B cell (primary cell): ENCODE measurements at regions not wholly inside any gene's neighbourhood (a gene's known extent, or its start where the extent isn't known, plus 50 kb on each side); places are given as distances from the start of the nearest gene placed in this dataset.

Source experiments
- ATAC-seq: fragments of 200-7000 bp; cut with Tn5 transposase; one replicate; pipeline ENCODE4 v1.10.0; 2021; ENCODE audit warnings: low read depth, mild to moderate bottlenecking, moderate number of reproducible peaks, moderate library complexity
- CTCF ChIA-PET: fragments of 350-600 bp; sonication (Branson Sonifier 250); formaldehyde crosslinking; loops from one replicate; lab custom pipeline; 2021; ENCODE audit warnings: antibody characterized with exemption, inconsistent platforms; lab: Charles Lee
- POLR2A ChIA-PET: fragments of 350-600 bp; sonication (Branson Sonifier 250); formaldehyde crosslinking; loops from one replicate; lab custom pipeline; 2021; ENCODE audit warnings: antibody characterized with exemption; lab: Charles Lee
- DNase-seq: peaks from one replicate; pipeline ENCODE4 v3.0.0; 2013
- H2AFZ ChIP-seq: 2 replicates; pipeline ENCODE4 v1.6.1; 2012; ENCODE audit warnings: mild to moderate bottlenecking, low read depth, low read length; ENCODE audit not compliant: insufficient read depth, poor library complexity, severe bottlenecking
- H3K27ac ChIP-seq, 2 donors: 1 replicate in 1 of 2; 2 replicates in 1 of 2; pipeline ENCODE4 v1.5.1; 2012 to 2013; ENCODE audit warnings: low read length in 2 of 2, mild to moderate bottlenecking in 2 of 2, moderate library complexity in 1 of 2
- H3K27me3 ChIP-seq, 4 experiments: fragments of 200-600 bp in 1 of 4; sonication (generic) in 1 of 4; replicated peaks in 1 of 4; 1 replicate in 2 of 4; 2 replicates in 2 of 4; pipeline versions ENCODE4 v1.6.1 to v1.7.0; 2013 to 2016; ENCODE audit warnings: low read length in 3 of 4, mild to moderate bottlenecking in 2 of 4, mixed read lengths in 1 of 4, moderate library complexity in 1 of 4; ENCODE audit not compliant: insufficient read depth in 4 of 4, control insufficient read depth in 3 of 4; ENCODE audit errors: control extremely low read depth in 1 of 4
- H3K36me3 ChIP-seq, 2 experiments: replicated peaks in 1 of 2; 1 replicate in 1 of 2; 2 replicates in 1 of 2; pipeline versions ENCODE4 v1.6.1 to v1.7.1; 2013; ENCODE audit warnings: low read length in 1 of 2; ENCODE audit not compliant: insufficient read depth in 2 of 2, control insufficient read depth in 1 of 2; ENCODE audit errors: control extremely low read depth in 1 of 2, extremely low read depth in 1 of 2
- H3K4me1 ChIP-seq, 2 donors: fragments of 200-600 bp in 1 of 2; sonication (generic) in 1 of 2; 1 replicate in 1 of 2; 2 replicates in 1 of 2; pipeline versions ENCODE4 v1.5.1 to v1.6.1; 2013 to 2017; ENCODE audit warnings: low read length in 2 of 2; ENCODE audit not compliant: control insufficient read depth in 2 of 2, insufficient read depth in 2 of 2
- H3K4me2 ChIP-seq: replicated peaks from 2 replicates; pipeline ENCODE3; 2012; ENCODE audit warnings: mild to moderate bottlenecking, low read depth, low read length; ENCODE audit not compliant: poor library complexity, severe bottlenecking
- H3K4me3 ChIP-seq, 5 experiments: fragments of 200-600 bp in 1 of 5; sonication (generic) in 1 of 5; 1 replicate in 3 of 5; 2 replicates in 2 of 5; pipeline versions ENCODE4 v1.5.1 to v1.7.0; 2011 to 2016; ENCODE audit warnings: low read length in 4 of 5, mild to moderate bottlenecking in 4 of 5, low read depth in 2 of 5, control low read depth in 1 of 5, moderate library complexity in 1 of 5; ENCODE audit not compliant: insufficient read depth in 1 of 5; ENCODE audit errors: control extremely low read depth in 1 of 5, extremely low read depth in 1 of 5
- H3K79me2 ChIP-seq: fragments of 200-600 bp; sonication (generic); one replicate; pipeline ENCODE4 v1.6.0; 2016; ENCODE audit warnings: low read length; ENCODE audit not compliant: control insufficient read depth, insufficient read depth
- H3K9ac ChIP-seq: fragments of 200-600 bp; sonication (generic); 2 replicates; pipeline ENCODE4 v1.6.1; 2017; ENCODE audit warnings: mild to moderate bottlenecking, low read length, moderate library complexity
- H3K9me3 ChIP-seq, 3 donors: one replicate each; pipeline versions ENCODE4 v1.6.1 to v1.7.1; 2013; ENCODE audit warnings: low read length in 2 of 3; ENCODE audit not compliant: control insufficient read depth in 2 of 3, insufficient read depth in 1 of 3; ENCODE audit errors: control extremely low read depth in 1 of 3
- H4K20me1 ChIP-seq: 2 replicates; pipeline ENCODE4 v1.6.0; 2012; ENCODE audit warnings: mild to moderate bottlenecking, low read length; ENCODE audit not compliant: insufficient read depth, control insufficient read depth, poor library complexity, severe bottlenecking
- H3K27ac Mint-ChIP-seq: one replicate; pipeline ENCODE4 v1.8.0; 2021; ENCODE audit warnings: mixed read lengths
- H3K27me3 Mint-ChIP-seq: one replicate; pipeline ENCODE4 v1.8.0; 2021; ENCODE audit warnings: mixed read lengths
- H3K4me1 Mint-ChIP-seq: one replicate; pipeline ENCODE4 v1.8.0; 2021; ENCODE audit warnings: mixed read lengths
- H3K4me3 Mint-ChIP-seq: one replicate; pipeline ENCODE4 v1.8.0; 2021; ENCODE audit warnings: mixed read lengths
- H3K9me3 Mint-ChIP-seq: one replicate; pipeline ENCODE4 v1.8.0; 2022; ENCODE audit warnings: mixed read lengths; ENCODE audit not compliant: insufficient read depth
- EZH2 ChIP-seq: IDR thresholded peaks from 2 replicates; pipeline ENCODE4 v1.6.1; 2012; ENCODE audit warnings: borderline replicate concordance, low read depth, mild to moderate bottlenecking, moderate library complexity, low read length; ENCODE audit not compliant: insufficient read depth, poor library complexity, severe bottlenecking
- WGBS: methylation state at CpG from one replicate; pipeline ENCODE4 v1.1.5; 2013; ENCODE audit warnings: missing lambda C conversion rate; ENCODE audit not compliant: insufficient coverage; 5-methylcytosine and 5-hydroxymethylcytosine counted together
- intact Hi-C: fragments of 100-400 bp; cut with micrococcal nuclease; formaldehyde crosslinking; loops from one replicate; pipeline ENCODE4 v1.10.0; 2022
- TF ChIP-seq, protein P1 (sequence below): fragments of 200-600 bp; IDR thresholded peaks from one replicate; pipeline ENCODE4 v1.8.0; 2022; ENCODE audit warnings: antibody characterized with exemption, mild to moderate bottlenecking

DNA sequence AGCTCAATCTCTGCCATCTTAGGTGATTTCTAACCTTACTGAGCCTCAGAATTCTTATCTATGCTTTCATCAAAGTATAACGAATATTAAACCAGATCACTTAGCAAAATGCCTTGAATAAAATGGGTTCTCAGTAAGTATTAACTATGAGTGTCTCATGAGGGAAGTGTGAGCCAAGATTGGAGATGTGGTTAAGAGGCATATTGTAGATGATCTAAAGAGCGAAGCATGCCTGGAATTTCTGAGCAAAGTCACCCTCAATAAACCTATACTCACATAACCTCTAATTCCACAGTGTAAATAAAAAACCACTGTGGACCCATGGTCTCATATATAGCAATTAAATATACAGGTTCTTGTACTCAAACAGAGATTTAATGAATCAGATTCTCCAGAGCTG lies 193.1 kb upstream of the FSCB start:
- Mint-ChIP-seq H3K27me3 (no peaks in the 10 kb centered on the region), H3K4me3 (no peak overlapping the region), H3K4me1 (no peaks in the 10 kb centered on the region), H3K9me3 (no peaks in the 10 kb centered on the region), H3K27ac (no peak overlapping the region)
- TF ChIP-seq, protein P1, sequence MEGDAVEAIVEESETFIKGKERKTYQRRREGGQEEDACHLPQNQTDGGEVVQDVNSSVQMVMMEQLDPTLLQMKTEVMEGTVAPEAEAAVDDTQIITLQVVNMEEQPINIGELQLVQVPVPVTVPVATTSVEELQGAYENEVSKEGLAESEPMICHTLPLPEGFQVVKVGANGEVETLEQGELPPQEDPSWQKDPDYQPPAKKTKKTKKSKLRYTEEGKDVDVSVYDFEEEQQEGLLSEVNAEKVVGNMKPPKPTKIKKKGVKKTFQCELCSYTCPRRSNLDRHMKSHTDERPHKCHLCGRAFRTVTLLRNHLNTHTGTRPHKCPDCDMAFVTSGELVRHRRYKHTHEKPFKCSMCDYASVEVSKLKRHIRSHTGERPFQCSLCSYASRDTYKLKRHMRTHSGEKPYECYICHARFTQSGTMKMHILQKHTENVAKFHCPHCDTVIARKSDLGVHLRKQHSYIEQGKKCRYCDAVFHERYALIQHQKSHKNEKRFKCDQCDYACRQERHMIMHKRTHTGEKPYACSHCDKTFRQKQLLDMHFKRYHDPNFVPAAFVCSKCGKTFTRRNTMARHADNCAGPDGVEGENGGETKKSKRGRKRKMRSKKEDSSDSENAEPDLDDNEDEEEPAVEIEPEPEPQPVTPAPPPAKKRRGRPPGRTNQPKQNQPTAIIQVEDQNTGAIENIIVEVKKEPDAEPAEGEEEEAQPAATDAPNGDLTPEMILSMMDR = no peak
- no peak for TF ChIP-seq EZH2
- Histone ChIP-seq H3K27me3 (no peaks in the 10 kb centered on the region), H3K9me3 (peaks cover 0 to 8% (median 0%) of the 10 kb centered on the region in 3 donors), H3K4me2 (no peak overlapping the region), H3K27ac (no peak overlapping the region), H3K36me3 (no peaks in the 10 kb centered on the region), H4K20me1 (no peaks in the 10 kb centered on the region), H3K4me1 (no peaks in the 10 kb centered on the region), H3K9ac (no peak overlapping the region), H3K4me3 (no peak overlapping the region), H2AFZ (no peak overlapping the region), H3K79me2 (no peaks in the 10 kb centered on the region)
- ChIA-PET CTCF (interaction anchor here (0.6 kb wide), 1 partner anchor 1400 kb away, joined by 4 read pairs; no protein-coding TSS in a partner anchor), POLR2A (no interaction called here)
- intact Hi-C loops = no loop called here
- ATAC-seq = no peak
- DNase-seq = no peak
- WGBS = no CpG with 5 or more reads among the region's 2 CpGs

DNA sequence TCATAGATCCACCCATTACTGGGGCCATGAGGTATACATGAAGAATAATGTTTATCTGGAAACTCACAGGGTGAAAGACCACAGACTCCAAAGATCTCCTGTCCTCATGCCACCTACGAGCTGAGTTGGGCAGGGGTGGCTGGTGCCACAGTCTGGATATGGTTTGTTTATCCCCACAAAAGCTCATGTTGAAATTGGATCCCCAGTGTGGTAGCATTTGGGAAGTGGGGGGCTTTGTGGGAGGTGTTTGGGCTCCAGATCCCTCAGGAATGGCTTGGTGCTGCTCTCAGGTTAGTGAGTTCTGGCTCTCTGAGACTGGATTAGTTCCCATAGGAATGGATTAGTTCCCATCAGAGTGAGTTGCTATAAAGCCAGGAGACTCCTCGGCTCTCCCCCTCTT lies 192.3 kb upstream of the FSCB start:
- CTCF ChIA-PET = interaction anchor here (0.6 kb wide), 1 partner anchor 1399 kb away, joined by 4 read pairs; no protein-coding TSS in a partner anchor
- no peaks in the 10 kb centered on the region for H3K9me3 Mint-ChIP-seq
- peaks cover 0 to 8% (median 0%) of the 10 kb centered on the region in 3 donors for H3K9me3 ChIP-seq
- no peaks in the 10 kb centered on the region for H3K4me1 Mint-ChIP-seq
- DNase-seq (no peak), ATAC-seq (no peak)
- no peak overlapping the region for H3K4me3 Mint-ChIP-seq
- H4K20me1 ChIP-seq = no peaks in the 10 kb centered on the region
- H3K27me3 ChIP-seq = no peaks in the 10 kb centered on the region
- POLR2A ChIA-PET = no interaction called here
- H3K27ac ChIP-seq = no peak overlapping the region
- no peak overlapping the region for H3K9ac ChIP-seq
- H3K36me3 ChIP-seq = no peaks in the 10 kb centered on the region
- no peak overlapping the region for H2AFZ ChIP-seq
- intact Hi-C loops = no loop called here
- H3K79me2 ChIP-seq = no peaks in the 10 kb centered on the region
- WGBS = 75% methylated on average over 1 of the region's 2 CpGs
- no peaks in the 10 kb centered on the region for H3K27me3 Mint-ChIP-seq
- no peak for TF ChIP-seq EZH2
- H3K4me2 ChIP-seq = no peak overlapping the region
- no peak overlapping the region for H3K4me3 ChIP-seq
- H3K27ac Mint-ChIP-seq = no peak overlapping the region
- H3K4me1 ChIP-seq = no peaks in the 10 kb centered on the region
